Neutrophil (primary cell): ENCODE measurements at regions not wholly inside any gene's neighbourhood (a gene's known extent, or its start where the extent isn't known, plus 50 kb on each side); places are given as distances from the start of the nearest gene placed in this dataset.

Experiments used
- H3K27ac ChIP-seq: fragments of 200-600 bp; sonication (generic); 2 replicates; pipeline ENCODE4 v1.5.1; 2016; ENCODE audit warnings: mild to moderate bottlenecking, moderate library complexity
- H3K27me3 ChIP-seq: fragments of 200-600 bp; sonication (generic); 2 replicates; pipeline ENCODE4 v1.6.0; 2016; ENCODE audit warnings: mild to moderate bottlenecking
- H3K36me3 ChIP-seq: fragments of 200-600 bp; sonication (generic); 2 replicates; pipeline ENCODE4 v1.5.1; 2017
- H3K4me1 ChIP-seq, 2 experiments: fragments of 200-600 bp in 1 of 2; sonication (generic) in 1 of 2; 1 replicate in 1 of 2; 2 replicates in 1 of 2; pipeline versions ENCODE4 v1.5.1 to v1.6.1; 2013 to 2016; ENCODE audit warnings: low read depth in 1 of 2, low read length in 1 of 2, mild to moderate bottlenecking in 1 of 2, moderate library complexity in 1 of 2; ENCODE audit not compliant: control insufficient read depth in 1 of 2, insufficient read depth in 1 of 2
- H3K4me3 ChIP-seq, 2 experiments: fragments of 200-600 bp in 1 of 2; sonication (generic) in 1 of 2; 1 replicate in 1 of 2; 2 replicates in 1 of 2; pipeline ENCODE4 v1.5.1; 2013 to 2016; ENCODE audit warnings: low read depth in 1 of 2, low read length in 1 of 2, mild to moderate bottlenecking in 1 of 2, moderate library complexity in 1 of 2
- H3K9me3 ChIP-seq: fragments of 200-600 bp; sonication (generic); 2 replicates; pipeline ENCODE4 v1.5.1; 2016
- CTCF ChIP-seq: fragments of 200-600 bp; sonication (generic); IDR thresholded peaks from 2 replicates; pipeline ENCODE4 v1.5.1; 2016; ENCODE audit warnings: antibody characterized with exemption

- Histone ChIP-seq H3K4me3 (no peak overlapping the region), H3K9me3 (no peaks in the 10 kb centered on the region), H3K27me3 (peaks cover 22% of the 10 kb centered on the region), H3K4me1 (no peaks in the 10 kb centered on the region), H3K27ac (no peak overlapping the region), H3K36me3 (no peaks in the 10 kb centered on the region)
- TF ChIP-seq CTCF = no peak
Observed at GRCh38 chr3:44120721-44121582, 120.7 kb upstream of the TOPAZ1 start.

GRCh38 chr3:44125246-44125645, 116.4 kb upstream of the TOPAZ1 start:
- Histone ChIP-seq H3K4me1 (no peaks in the 10 kb centered on the region), H3K9me3 (no peaks in the 10 kb centered on the region), H3K27me3 (no peaks in the 10 kb centered on the region), H3K4me3 (no peak overlapping the region), H3K27ac (no peak overlapping the region), H3K36me3 (no peaks in the 10 kb centered on the region)
- no peak for TF ChIP-seq CTCF

- no peaks in the 10 kb centered on the region for H3K9me3 ChIP-seq
- H3K27ac ChIP-seq = no peak overlapping the region
- no peaks in the 10 kb centered on the region for H3K27me3 ChIP-seq
- no peaks in the 10 kb centered on the region for H3K36me3 ChIP-seq
- no peaks in the 10 kb centered on the region for H3K4me1 ChIP-seq
- H3K4me3 ChIP-seq = no peak overlapping the region
- no peak for TF ChIP-seq CTCF
Observed at GRCh38 chr3:44125882-44126281, 115.8 kb upstream of the TOPAZ1 start.

- Histone ChIP-seq H3K4me1 (no peaks in the 10 kb centered on the region), H3K9me3 (no peaks in the 10 kb centered on the region), H3K36me3 (no peaks in the 10 kb centered on the region), H3K27me3 (no peaks in the 10 kb centered on the region), H3K27ac (no peak overlapping the region), H3K4me3 (no peak overlapping the region)
- TF ChIP-seq CTCF = no peak
Observed at GRCh38 chr3:44128057-44128775, 113.5 kb upstream of the TOPAZ1 start.

GRCh38 chr3:44130249-44130648, 111.4 kb upstream of the TOPAZ1 start:
- TF ChIP-seq CTCF = no peak
- Histone ChIP-seq H3K4me1 (no peaks in the 10 kb centered on the region), H3K36me3 (no peaks in the 10 kb centered on the region), H3K27ac (no peak overlapping the region), H3K27me3 (no peaks in the 10 kb centered on the region), H3K9me3 (no peaks in the 10 kb centered on the region), H3K4me3 (no peak overlapping the region)
